ENCODE measurements at regions not wholly inside any gene's neighbourhood (a gene's known extent, or its start where the extent isn't known, plus 50 kb on each side); places are given as distances from the start of the nearest gene placed in this dataset.

- Histone ChIP-seq H3K9me1 (replicated peaks; ENCODE audit: control insufficient read depth, extremely low read depth, insufficient read depth, low read length) (no peaks in the 10 kb centered on the region), H3K4me2 (ENCODE audit: insufficient read depth, low read length) (peak overlapping the region; percentile 100), H3K9ac (replicated peaks; ENCODE audit: extremely low read depth, insufficient read depth, low read length) (peak overlapping the region; percentile 99), H4K20me1 (replicated peaks; ENCODE audit: control insufficient read depth, extremely low read depth, insufficient read depth, low read length) (peaks cover 26% of the 10 kb centered on the region), H3K27me3 (ENCODE audit: control insufficient read depth in 2 of 2, insufficient read depth in 2 of 2, low read length in 2 of 2) (no peaks in the 10 kb centered on the region), H3K27ac (ENCODE audit: insufficient read depth, low read depth, low read length) (peak overlapping the region; percentile 96), H3K9me3 (replicated peaks; ENCODE audit: control insufficient read depth, insufficient read depth, low read length) (no peaks in the 10 kb centered on the region), H2AFZ (ENCODE audit: low read depth, low read length) (no peak overlapping the region), H3K4me1 (ENCODE audit: control insufficient read depth, extremely low read depth, insufficient read depth, low read length) (peaks cover 29% of the 10 kb centered on the region), H3K79me2 (ENCODE audit: control insufficient read depth, insufficient read depth, low read length) (peaks cover 52% of the 10 kb centered on the region), H3K4me3 (replicated peaks in 1 of 3; ENCODE audit: insufficient read depth in 1 of 3, low read depth in 1 of 3, low read length in 3 of 3) (peak overlapping the region; percentile 83 to 100 (median 99)), H3K36me3 (ENCODE audit: control insufficient read depth in 2 of 2, extremely low read depth in 1 of 2, insufficient read depth in 2 of 2, low read length in 2 of 2) (no peaks in the 10 kb centered on the region)
- POLR2A ChIA-PET = interaction anchor here (1.1 kb wide), 1 partner anchor 14 kb away, joined by 4 read pairs; no protein-coding TSS in a partner anchor
- intact Hi-C loops (cut with micrococcal nuclease) = loop anchor here (1.0 to 10.0 kb wide), 10 partner anchors 8 to 1072 kb away; partner anchors contain the start of gene CARD19
- no TSS peak for BruUV-seq (replicated peaks)
- CTCF ChIA-PET = interaction anchor here (1.9 kb wide), 1 partner anchor 47 kb away, joined by 11 read pairs; no protein-coding TSS in a partner anchor
- dilution Hi-C loops (cut with MboI; ENCODE audit: extremely low pct_ligation_motif_present, low sequenced_read_pairs) = no loop called here
- DNase-seq (ENCODE audit: low read depth, low spot score) = no peak
- peak; percentile 74 for FAIRE-seq
- TF ChIP-seq JUN (IDR thresholded peaks at IDR 0.05; ENCODE audit: borderline replicate concordance, insufficient read depth, insufficient read length, low read depth) = no peak
- no peak for TF ChIP-seq CTCF (IDR thresholded peaks at IDR 0.05; ENCODE audit: extremely low read depth in 1 of 2, insufficient read depth in 1 of 2, low read depth in 1 of 2, low read length in 2 of 2)
- no peak for TF ChIP-seq EZH2 (IDR thresholded peaks at IDR 0.05; ENCODE audit: borderline replicate concordance, low read depth, low read length, severe bottlenecking)
- peak; percentile 24 for TF ChIP-seq MYC (IDR thresholded peaks at IDR 0.05; ENCODE audit: low read depth, low read length)
- no peak for TF ChIP-seq FOS (IDR thresholded peaks at IDR 0.05; ENCODE audit: borderline replicate concordance, insufficient read depth, low read length)
- TF ChIP-seq POLR2A (IDR thresholded peaks at IDR 0.05; ENCODE audit: low read depth, low read length) = peak; percentile 72
- TF ChIP-seq MAX (IDR thresholded peaks at IDR 0.05; ENCODE audit: insufficient read depth, insufficient read length) = no peak
Measured at GRCh38 chr9:94166976-94167346, 82.7 kb downstream of the PTPDC1 start.
